ENCODE measurements at regions not wholly inside any gene's neighbourhood (a gene's known extent, or its start where the extent isn't known, plus 50 kb on each side); places are given as distances from the start of the nearest gene placed in this dataset.

DNA sequence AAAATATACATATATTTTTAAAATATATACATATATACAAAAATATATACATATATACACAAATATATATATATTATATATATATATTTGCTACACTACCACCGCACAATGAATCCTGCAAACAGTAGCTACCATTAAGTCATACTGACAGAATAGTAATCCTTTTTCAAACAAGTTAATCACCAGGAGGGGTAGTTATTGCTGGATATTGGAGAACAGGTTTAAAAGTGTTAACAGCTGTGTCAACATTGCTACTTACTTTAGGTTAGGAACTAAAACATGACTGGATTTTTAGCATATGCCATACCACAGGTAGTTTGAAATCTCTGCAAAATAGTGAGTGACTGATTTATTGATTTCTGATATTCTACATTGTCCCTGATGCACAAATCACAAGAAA, 529.1 kb upstream of the CDH7 start:
- Histone ChIP-seq H3K9ac (ENCODE audit: control insufficient read depth, extremely low read depth, insufficient read depth, low read length) (no peak overlapping the region), H3K4me2 (ENCODE audit: control insufficient read depth, extremely low read depth, insufficient read depth, low read depth, low read length) (no peak overlapping the region), H4K20me1 (ENCODE audit: control insufficient read depth, extremely low read depth, insufficient read depth, low read length) (no peaks in the 10 kb centered on the region), H3K27me3 (ENCODE audit: control insufficient read depth, extremely low read depth, insufficient read depth, low read length) (no peaks in the 10 kb centered on the region), H3K36me3 (ENCODE audit: control insufficient read depth in 2 of 2, extremely low read depth in 1 of 2, insufficient read depth in 2 of 2, low read length in 2 of 2) (no peaks in the 10 kb centered on the region), H3K9me3 (ENCODE audit: control insufficient read depth, low read depth, low read length) (no peaks in the 10 kb centered on the region), H2AFZ (ENCODE audit: control insufficient read depth, low read length) (no peak overlapping the region), H3K79me2 (ENCODE audit: control insufficient read depth, insufficient read depth, low read length) (no peaks in the 10 kb centered on the region), H3K4me3 (ENCODE audit: control insufficient read depth in 2 of 3, extremely low read depth in 1 of 3, insufficient read depth in 2 of 3, low read depth in 1 of 3, low read length in 3 of 3) (no peak overlapping the region), H3K27ac (ENCODE audit: control insufficient read depth, insufficient read depth, low read length) (no peak overlapping the region), H3K9me1 (ENCODE audit: control insufficient read depth, extremely low read depth, insufficient read depth, low read length) (no peaks in the 10 kb centered on the region), H3K4me1 (ENCODE audit: control insufficient read depth, extremely low read depth, insufficient read depth, low read length) (no peaks in the 10 kb centered on the region)
- dilution Hi-C loops (cut with MboI; ENCODE audit: extremely low pct_ligation_motif_present, low sequenced_read_pairs) = no loop called here
- FAIRE-seq (no peak), DNase-seq (ENCODE audit: low read depth, low spot score) (no peak)
- TF ChIP-seq CTCF (optimal IDR thresholded peaks at IDR 0.05 in 1 of 3, IDR thresholded peaks at IDR 0.05 in 1 of 3, conservative IDR thresholded peaks at IDR 0.05 in 1 of 3; ENCODE audit: extremely low read depth in 1 of 3, insufficient read depth in 2 of 3, low read length in 3 of 3) (no peak), EZH2 (IDR thresholded peaks at IDR 0.05; ENCODE audit: low read length) (no peak)

- H3K79me2 ChIP-seq (ENCODE audit: control insufficient read depth, insufficient read depth, low read length) = no peaks in the 10 kb centered on the region
- no peak overlapping the region for H3K9ac ChIP-seq (ENCODE audit: control insufficient read depth, extremely low read depth, insufficient read depth, low read length)
- DNase-seq (ENCODE audit: low read depth, low spot score) = no peak
- TF ChIP-seq CTCF (optimal IDR thresholded peaks at IDR 0.05 in 1 of 3, IDR thresholded peaks at IDR 0.05 in 1 of 3, conservative IDR thresholded peaks at IDR 0.05 in 1 of 3; ENCODE audit: extremely low read depth in 1 of 3, insufficient read depth in 2 of 3, low read length in 3 of 3) = no peak
- TF ChIP-seq EZH2 (IDR thresholded peaks at IDR 0.05; ENCODE audit: low read length) = no peak
- dilution Hi-C loops (cut with MboI; ENCODE audit: extremely low pct_ligation_motif_present, low sequenced_read_pairs) = no loop called here
- H3K27ac ChIP-seq (ENCODE audit: control insufficient read depth, insufficient read depth, low read length) = no peak overlapping the region
- no peaks in the 10 kb centered on the region for H3K27me3 ChIP-seq (ENCODE audit: control insufficient read depth, extremely low read depth, insufficient read depth, low read length)
- no peaks in the 10 kb centered on the region for H3K9me3 ChIP-seq (ENCODE audit: control insufficient read depth, low read depth, low read length)
- H4K20me1 ChIP-seq (ENCODE audit: control insufficient read depth, extremely low read depth, insufficient read depth, low read length) = no peaks in the 10 kb centered on the region
- H3K9me1 ChIP-seq (ENCODE audit: control insufficient read depth, extremely low read depth, insufficient read depth, low read length) = no peaks in the 10 kb centered on the region
- H3K36me3 ChIP-seq (ENCODE audit: control insufficient read depth in 2 of 2, extremely low read depth in 1 of 2, insufficient read depth in 2 of 2, low read length in 2 of 2) = no peaks in the 10 kb centered on the region
- H3K4me2 ChIP-seq (ENCODE audit: control insufficient read depth, extremely low read depth, insufficient read depth, low read depth, low read length) = no peak overlapping the region
- H3K4me3 ChIP-seq (ENCODE audit: control insufficient read depth in 2 of 3, extremely low read depth in 1 of 3, insufficient read depth in 2 of 3, low read depth in 1 of 3, low read length in 3 of 3) = no peak overlapping the region
- no peaks in the 10 kb centered on the region for H3K4me1 ChIP-seq (ENCODE audit: control insufficient read depth, extremely low read depth, insufficient read depth, low read length)
- H2AFZ ChIP-seq (ENCODE audit: control insufficient read depth, low read length) = no peak overlapping the region
- FAIRE-seq = no peak
Observed at GRCh38 chr18:65221115-65221514, 529.7 kb upstream of the CDH7 start.

All from keratinocyte (primary cell).